ENCODE measurements at regions not wholly inside any gene's neighbourhood (a gene's known extent, or its start where the extent isn't known, plus 50 kb on each side); places are given as distances from the start of the nearest gene placed in this dataset.

GRCh38 chr3:124535306-124535705, 194.9 kb upstream of the UMPS start:
- TF ChIP-seq, protein P1, sequence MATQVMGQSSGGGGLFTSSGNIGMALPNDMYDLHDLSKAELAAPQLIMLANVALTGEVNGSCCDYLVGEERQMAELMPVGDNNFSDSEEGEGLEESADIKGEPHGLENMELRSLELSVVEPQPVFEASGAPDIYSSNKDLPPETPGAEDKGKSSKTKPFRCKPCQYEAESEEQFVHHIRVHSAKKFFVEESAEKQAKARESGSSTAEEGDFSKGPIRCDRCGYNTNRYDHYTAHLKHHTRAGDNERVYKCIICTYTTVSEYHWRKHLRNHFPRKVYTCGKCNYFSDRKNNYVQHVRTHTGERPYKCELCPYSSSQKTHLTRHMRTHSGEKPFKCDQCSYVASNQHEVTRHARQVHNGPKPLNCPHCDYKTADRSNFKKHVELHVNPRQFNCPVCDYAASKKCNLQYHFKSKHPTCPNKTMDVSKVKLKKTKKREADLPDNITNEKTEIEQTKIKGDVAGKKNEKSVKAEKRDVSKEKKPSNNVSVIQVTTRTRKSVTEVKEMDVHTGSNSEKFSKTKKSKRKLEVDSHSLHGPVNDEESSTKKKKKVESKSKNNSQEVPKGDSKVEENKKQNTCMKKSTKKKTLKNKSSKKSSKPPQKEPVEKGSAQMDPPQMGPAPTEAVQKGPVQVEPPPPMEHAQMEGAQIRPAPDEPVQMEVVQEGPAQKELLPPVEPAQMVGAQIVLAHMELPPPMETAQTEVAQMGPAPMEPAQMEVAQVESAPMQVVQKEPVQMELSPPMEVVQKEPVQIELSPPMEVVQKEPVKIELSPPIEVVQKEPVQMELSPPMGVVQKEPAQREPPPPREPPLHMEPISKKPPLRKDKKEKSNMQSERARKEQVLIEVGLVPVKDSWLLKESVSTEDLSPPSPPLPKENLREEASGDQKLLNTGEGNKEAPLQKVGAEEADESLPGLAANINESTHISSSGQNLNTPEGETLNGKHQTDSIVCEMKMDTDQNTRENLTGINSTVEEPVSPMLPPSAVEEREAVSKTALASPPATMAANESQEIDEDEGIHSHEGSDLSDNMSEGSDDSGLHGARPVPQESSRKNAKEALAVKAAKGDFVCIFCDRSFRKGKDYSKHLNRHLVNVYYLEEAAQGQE (IDR thresholded peaks at IDR 0.05; ENCODE audit: insufficient read depth in 1 of 2, low read depth in 2 of 2, low read length in 1 of 2) = no peak
- TF ChIP-seq, protein P2, sequence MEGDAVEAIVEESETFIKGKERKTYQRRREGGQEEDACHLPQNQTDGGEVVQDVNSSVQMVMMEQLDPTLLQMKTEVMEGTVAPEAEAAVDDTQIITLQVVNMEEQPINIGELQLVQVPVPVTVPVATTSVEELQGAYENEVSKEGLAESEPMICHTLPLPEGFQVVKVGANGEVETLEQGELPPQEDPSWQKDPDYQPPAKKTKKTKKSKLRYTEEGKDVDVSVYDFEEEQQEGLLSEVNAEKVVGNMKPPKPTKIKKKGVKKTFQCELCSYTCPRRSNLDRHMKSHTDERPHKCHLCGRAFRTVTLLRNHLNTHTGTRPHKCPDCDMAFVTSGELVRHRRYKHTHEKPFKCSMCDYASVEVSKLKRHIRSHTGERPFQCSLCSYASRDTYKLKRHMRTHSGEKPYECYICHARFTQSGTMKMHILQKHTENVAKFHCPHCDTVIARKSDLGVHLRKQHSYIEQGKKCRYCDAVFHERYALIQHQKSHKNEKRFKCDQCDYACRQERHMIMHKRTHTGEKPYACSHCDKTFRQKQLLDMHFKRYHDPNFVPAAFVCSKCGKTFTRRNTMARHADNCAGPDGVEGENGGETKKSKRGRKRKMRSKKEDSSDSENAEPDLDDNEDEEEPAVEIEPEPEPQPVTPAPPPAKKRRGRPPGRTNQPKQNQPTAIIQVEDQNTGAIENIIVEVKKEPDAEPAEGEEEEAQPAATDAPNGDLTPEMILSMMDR (IDR thresholded peaks at IDR 0.05) = no peak
